ENCODE measurements at regions not wholly inside any gene's neighbourhood (a gene's known extent, or its start where the extent isn't known, plus 50 kb on each side); places are given as distances from the start of the nearest gene placed in this dataset.
A peak's percentile ranks its signal among the peaks of the same experiment; 100 is the strongest.

GRCh38 chr17:63140255-63140654 lies 174.2 kb downstream of the TANC2 start:
- Mint-ChIP-seq H3K4me3 (ENCODE audit: unreplicated experiment) (no peak overlapping the region), H3K9me3 (ENCODE audit: unreplicated experiment) (no peaks in the 10 kb centered on the region), H3K36me3 (ENCODE audit: unreplicated experiment) (no peaks in the 10 kb centered on the region), H3K27ac (ENCODE audit: unreplicated experiment) (no peak overlapping the region), H3K27me3 (ENCODE audit: unreplicated experiment) (no peaks in the 10 kb centered on the region), H3K4me1 (ENCODE audit: low read depth, unreplicated experiment) (peaks cover 13% of the 10 kb centered on the region)
- no peak for DNase-seq
- no peak for TF ChIP-seq CTCF (IDR thresholded peaks at IDR 0.05; ENCODE audit: partially characterized antibody, unreplicated experiment)

- TF ChIP-seq CTCF (IDR thresholded peaks at IDR 0.05; ENCODE audit: partially characterized antibody, unreplicated experiment): no peak
- H3K9me3 Mint-ChIP-seq (ENCODE audit: unreplicated experiment): peaks cover 5% of the 10 kb centered on the region
- no peak for DNase-seq
- no peak overlapping the region for H3K4me3 Mint-ChIP-seq (ENCODE audit: unreplicated experiment)
- H3K36me3 Mint-ChIP-seq (ENCODE audit: unreplicated experiment): no peaks in the 10 kb centered on the region
- peaks cover 5% of the 10 kb centered on the region for H3K4me1 Mint-ChIP-seq (ENCODE audit: low read depth, unreplicated experiment)
- H3K27me3 Mint-ChIP-seq (ENCODE audit: unreplicated experiment): no peaks in the 10 kb centered on the region
- H3K27ac Mint-ChIP-seq (ENCODE audit: unreplicated experiment): no peak overlapping the region
These were observed 176.8 kb downstream of the TANC2 start for GRCh38 chr17:63142836-63143235.

- Mint-ChIP-seq H3K4me1 (ENCODE audit: low read depth, unreplicated experiment) (peaks cover 30% of the 10 kb centered on the region), H3K27ac (ENCODE audit: unreplicated experiment) (peak overlapping the region; percentile 99), H3K4me3 (ENCODE audit: unreplicated experiment) (peak overlapping the region; percentile 92), H3K27me3 (ENCODE audit: unreplicated experiment) (peaks cover 4% of the 10 kb centered on the region), H3K36me3 (ENCODE audit: unreplicated experiment) (no peaks in the 10 kb centered on the region), H3K9me3 (ENCODE audit: unreplicated experiment) (peaks cover 10% of the 10 kb centered on the region)
- TF ChIP-seq CTCF (IDR thresholded peaks at IDR 0.05; ENCODE audit: partially characterized antibody, unreplicated experiment): no peak
- no peak for DNase-seq
These were observed 184.5 kb downstream of the TANC2 start for GRCh38 chr17:63150490-63150889.

GRCh38 chr17:63150994-63151464 lies 185.0 kb downstream of the TANC2 start:
- H3K4me3 Mint-ChIP-seq (ENCODE audit: unreplicated experiment): peak overlapping the region; percentile 92
- no peak for TF ChIP-seq CTCF (IDR thresholded peaks at IDR 0.05; ENCODE audit: partially characterized antibody, unreplicated experiment)
- peak overlapping the region; percentile 99 for H3K27ac Mint-ChIP-seq (ENCODE audit: unreplicated experiment)
- peaks cover 8% of the 10 kb centered on the region for H3K9me3 Mint-ChIP-seq (ENCODE audit: unreplicated experiment)
- H3K27me3 Mint-ChIP-seq (ENCODE audit: unreplicated experiment): peaks cover 4% of the 10 kb centered on the region
- no peaks in the 10 kb centered on the region for H3K36me3 Mint-ChIP-seq (ENCODE audit: unreplicated experiment)
- DNase-seq: peak; percentile 26
- H3K4me1 Mint-ChIP-seq (ENCODE audit: low read depth, unreplicated experiment): peaks cover 31% of the 10 kb centered on the region

- H3K4me1 Mint-ChIP-seq (ENCODE audit: low read depth, unreplicated experiment): peaks cover 35% of the 10 kb centered on the region
- peak overlapping the region; percentile 92 for H3K4me3 Mint-ChIP-seq (ENCODE audit: unreplicated experiment)
- H3K27ac Mint-ChIP-seq (ENCODE audit: unreplicated experiment): peak overlapping the region; percentile 99
- no peak for DNase-seq
- H3K9me3 Mint-ChIP-seq (ENCODE audit: unreplicated experiment): peaks cover 7% of the 10 kb centered on the region
- no peak for TF ChIP-seq CTCF (IDR thresholded peaks at IDR 0.05; ENCODE audit: partially characterized antibody, unreplicated experiment)
- no peaks in the 10 kb centered on the region for H3K36me3 Mint-ChIP-seq (ENCODE audit: unreplicated experiment)
- peaks cover 4% of the 10 kb centered on the region for H3K27me3 Mint-ChIP-seq (ENCODE audit: unreplicated experiment)
These were observed 186.0 kb downstream of the TANC2 start for GRCh38 chr17:63151941-63152523.

All from glutamatergic neuron (in vitro differentiated cells).